ENCODE measurements at regions not wholly inside any gene's neighbourhood (a gene's known extent, or its start where the extent isn't known, plus 50 kb on each side); places are given as distances from the start of the nearest gene placed in this dataset.

DNA sequence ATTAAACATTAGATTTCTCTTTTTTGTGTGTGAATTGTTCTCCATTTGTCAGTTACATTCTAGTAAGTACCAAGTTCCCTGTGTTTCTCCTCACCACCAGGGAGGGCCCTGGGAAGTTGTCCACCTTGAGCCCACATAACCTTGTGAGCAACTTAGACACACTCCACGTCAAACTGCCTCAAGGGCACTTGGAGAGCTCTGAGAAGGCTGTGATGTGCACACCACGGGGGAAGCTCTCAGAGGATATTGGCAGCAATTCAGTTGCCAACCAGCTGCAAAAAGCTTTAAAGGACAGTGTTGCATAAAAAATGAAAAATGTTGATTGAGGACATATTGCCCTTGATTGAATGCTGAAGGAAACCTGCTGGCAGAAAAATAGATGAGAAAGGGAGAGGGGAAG is 743.6 kb downstream of the RNF144A start:
- WGBS (ENCODE audit: extremely low coverage, insufficient coverage, insufficient read length), result no CpG with 5 or more reads among the region's 2 CpGs
- Histone ChIP-seq H4K8ac (ENCODE audit: low read depth, low read length) (no peak overlapping the region), H2BK12ac (ENCODE audit: low read length) (no peak overlapping the region), H3K9me3 (ENCODE audit: insufficient read depth, low read depth, low read length) (no peaks in the 10 kb centered on the region), H3K27ac (ENCODE audit: low read depth, low read length) (no peak overlapping the region), H3K18ac (ENCODE audit: low read length) (no peak overlapping the region), H3K14ac (ENCODE audit: low read length) (no peak overlapping the region), H3K36me3 (ENCODE audit: control insufficient read depth in 1 of 2, insufficient read depth in 2 of 2, low read length in 2 of 2) (no peaks in the 10 kb centered on the region), H4K91ac (ENCODE audit: low read depth, low read length) (no peak overlapping the region), H2BK5ac (ENCODE audit: low read depth, low read length, poor library complexity) (no peak overlapping the region), H3K4me1 (ENCODE audit: control insufficient read depth in 1 of 2, insufficient read depth in 2 of 2, low read length in 2 of 2) (no peaks in the 10 kb centered on the region), H3K23ac (ENCODE audit: low read length) (no peak overlapping the region), H3K4me3 (ENCODE audit: low read depth, low read length) (no peak overlapping the region), H2AFZ (ENCODE audit: insufficient read depth, low read length, poor library complexity) (no peak overlapping the region), H4K12ac (ENCODE audit: low read depth, low read length) (no peak overlapping the region), H2AK5ac (ENCODE audit: low read length) (no peak overlapping the region), H3K79me1 (ENCODE audit: low read length) (no peaks in the 10 kb centered on the region), H3K27me3 (ENCODE audit: insufficient read depth, low read length) (no peaks in the 10 kb centered on the region), H3K79me2 (ENCODE audit: control insufficient read depth, insufficient read depth, low read length, poor library complexity) (no peaks in the 10 kb centered on the region), H3K4ac (ENCODE audit: low read depth, low read length) (no peak overlapping the region), H3K4me2 (ENCODE audit: low read length) (no peak overlapping the region), H2BK120ac (ENCODE audit: insufficient read depth, low read length, poor library complexity) (no peak overlapping the region), H3K9ac (ENCODE audit: low read length) (no peak overlapping the region)
- DNase-seq, result no peak

DNA sequence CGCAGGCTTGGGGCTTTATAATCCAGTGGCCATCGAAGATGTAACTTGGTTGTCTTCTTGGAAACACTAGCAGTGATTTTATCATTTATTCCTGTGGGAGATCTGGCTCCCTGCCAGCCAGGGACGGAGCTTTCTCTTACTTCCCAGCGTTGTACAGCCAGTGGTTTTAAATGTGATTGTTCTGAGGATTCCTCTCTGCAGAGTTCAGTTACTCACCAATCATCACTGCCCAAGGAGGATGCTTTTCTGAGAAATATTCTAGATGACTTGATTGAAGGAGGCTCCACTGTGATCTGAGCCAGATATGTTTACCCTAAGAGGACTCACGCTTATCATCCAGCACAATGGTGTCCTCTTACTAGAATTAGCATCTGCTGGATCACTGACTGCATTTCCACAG is 744.3 kb downstream of the RNF144A start:
- H4K8ac ChIP-seq (ENCODE audit: low read depth, low read length), result no peak overlapping the region
- no peak overlapping the region for H3K18ac ChIP-seq (ENCODE audit: low read length)
- H3K36me3 ChIP-seq (ENCODE audit: control insufficient read depth in 1 of 2, insufficient read depth in 2 of 2, low read length in 2 of 2), result no peaks in the 10 kb centered on the region
- H2BK5ac ChIP-seq (ENCODE audit: low read depth, low read length, poor library complexity), result no peak overlapping the region
- H2BK12ac ChIP-seq (ENCODE audit: low read length), result no peak overlapping the region
- WGBS (ENCODE audit: extremely low coverage, insufficient coverage, insufficient read length), result no CpG with 5 or more reads among the region's 5 CpGs
- no peak overlapping the region for H2AFZ ChIP-seq (ENCODE audit: insufficient read depth, low read length, poor library complexity)
- H3K23ac ChIP-seq (ENCODE audit: low read length), result no peak overlapping the region
- H2AK5ac ChIP-seq (ENCODE audit: low read length), result no peak overlapping the region
- no peak overlapping the region for H3K27ac ChIP-seq (ENCODE audit: low read depth, low read length)
- no peak overlapping the region for H4K91ac ChIP-seq (ENCODE audit: low read depth, low read length)
- H3K9me3 ChIP-seq (ENCODE audit: insufficient read depth, low read depth, low read length), result no peaks in the 10 kb centered on the region
- no peak overlapping the region for H3K4ac ChIP-seq (ENCODE audit: low read depth, low read length)
- no peak overlapping the region for H3K4me2 ChIP-seq (ENCODE audit: low read length)
- no peaks in the 10 kb centered on the region for H3K4me1 ChIP-seq (ENCODE audit: control insufficient read depth in 1 of 2, insufficient read depth in 2 of 2, low read length in 2 of 2)
- no peak overlapping the region for H2BK120ac ChIP-seq (ENCODE audit: insufficient read depth, low read length, poor library complexity)
- H3K9ac ChIP-seq (ENCODE audit: low read length), result no peak overlapping the region
- no peak overlapping the region for H3K4me3 ChIP-seq (ENCODE audit: low read depth, low read length)
- no peaks in the 10 kb centered on the region for H3K27me3 ChIP-seq (ENCODE audit: insufficient read depth, low read length)
- no peak for DNase-seq
- H4K12ac ChIP-seq (ENCODE audit: low read depth, low read length), result no peak overlapping the region
- no peak overlapping the region for H3K14ac ChIP-seq (ENCODE audit: low read length)
- no peaks in the 10 kb centered on the region for H3K79me2 ChIP-seq (ENCODE audit: control insufficient read depth, insufficient read depth, low read length, poor library complexity)
- H3K79me1 ChIP-seq (ENCODE audit: low read length), result no peaks in the 10 kb centered on the region

DNA sequence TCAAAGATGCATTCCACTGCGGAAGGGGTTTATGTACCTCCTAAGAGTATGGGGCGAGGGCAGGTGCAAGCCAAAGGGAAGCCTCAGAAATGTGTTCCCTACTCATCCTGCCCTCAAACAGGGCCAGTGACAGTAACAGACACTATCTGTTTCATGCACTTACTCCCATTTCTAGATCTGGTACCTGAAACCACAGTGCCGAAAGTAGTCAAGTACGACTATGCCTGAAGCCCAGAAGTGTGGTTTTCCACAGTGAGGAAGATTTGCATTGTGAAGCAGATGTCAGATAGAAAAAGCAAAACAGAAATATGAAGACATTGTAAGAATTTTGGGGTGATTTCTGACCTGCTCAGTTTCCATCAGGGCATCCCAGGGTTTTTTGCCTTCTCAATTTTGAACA is 748.7 kb downstream of the RNF144A start:
- Histone ChIP-seq H3K4me2 (ENCODE audit: low read length) (no peak overlapping the region), H3K79me2 (ENCODE audit: control insufficient read depth, insufficient read depth, low read length, poor library complexity) (no peaks in the 10 kb centered on the region), H3K9me3 (ENCODE audit: insufficient read depth, low read depth, low read length) (no peaks in the 10 kb centered on the region), H2AFZ (ENCODE audit: insufficient read depth, low read length, poor library complexity) (no peak overlapping the region), H3K4me1 (ENCODE audit: control insufficient read depth in 1 of 2, insufficient read depth in 2 of 2, low read length in 2 of 2) (no peaks in the 10 kb centered on the region), H4K8ac (ENCODE audit: low read depth, low read length) (no peak overlapping the region), H3K18ac (ENCODE audit: low read length) (no peak overlapping the region), H3K27ac (ENCODE audit: low read depth, low read length) (no peak overlapping the region), H3K27me3 (ENCODE audit: insufficient read depth, low read length) (no peaks in the 10 kb centered on the region), H3K36me3 (ENCODE audit: control insufficient read depth in 1 of 2, insufficient read depth in 2 of 2, low read length in 2 of 2) (no peaks in the 10 kb centered on the region), H2BK5ac (ENCODE audit: low read depth, low read length, poor library complexity) (no peak overlapping the region), H2AK5ac (ENCODE audit: low read length) (no peak overlapping the region), H3K14ac (ENCODE audit: low read length) (no peak overlapping the region), H3K23ac (ENCODE audit: low read length) (no peak overlapping the region), H3K4me3 (ENCODE audit: low read depth, low read length) (no peak overlapping the region), H2BK120ac (ENCODE audit: insufficient read depth, low read length, poor library complexity) (no peak overlapping the region), H4K91ac (ENCODE audit: low read depth, low read length) (no peak overlapping the region), H3K4ac (ENCODE audit: low read depth, low read length) (no peak overlapping the region), H3K9ac (ENCODE audit: low read length) (no peak overlapping the region), H2BK12ac (ENCODE audit: low read length) (no peak overlapping the region), H3K79me1 (ENCODE audit: low read length) (no peaks in the 10 kb centered on the region), H4K12ac (ENCODE audit: low read depth, low read length) (no peak overlapping the region)
- DNase-seq, result no peak
- no CpG with 5 or more reads among the region's 4 CpGs for WGBS (ENCODE audit: extremely low coverage, insufficient coverage, insufficient read length)

DNA sequence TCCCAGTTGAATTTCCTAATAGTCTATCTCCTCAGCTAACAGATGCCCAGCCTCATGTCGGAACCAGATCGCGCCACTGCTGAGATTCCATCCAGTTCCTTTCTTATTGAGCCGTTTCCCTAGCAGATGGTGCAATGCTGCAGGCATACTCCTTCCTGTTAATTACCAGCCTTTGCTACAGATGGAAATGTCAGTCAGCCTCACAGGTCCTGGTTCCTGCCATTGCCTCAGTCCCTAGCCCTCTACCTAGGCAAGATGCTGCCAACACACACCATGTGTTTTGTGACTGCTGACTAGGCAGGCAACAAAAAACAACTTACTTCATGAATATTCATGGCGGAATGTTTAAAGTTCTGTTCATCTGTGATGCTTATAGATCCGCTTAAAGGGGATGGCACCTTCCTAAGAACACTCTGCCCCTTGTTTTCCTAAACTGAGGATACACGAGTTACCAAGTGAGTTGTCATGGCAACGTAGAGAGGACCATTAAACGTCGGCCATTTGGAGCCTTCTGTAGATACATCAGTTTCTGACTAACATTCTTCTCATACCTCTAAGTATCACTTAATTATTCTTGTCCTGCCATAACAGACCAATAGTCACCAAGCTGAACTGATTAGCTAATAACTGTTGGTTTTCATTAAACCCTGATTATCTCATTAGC is 749.5 kb downstream of the RNF144A start:
- H3K18ac ChIP-seq (ENCODE audit: low read length), result no peak overlapping the region
- H3K4ac ChIP-seq (ENCODE audit: low read depth, low read length), result no peak overlapping the region
- H2BK120ac ChIP-seq (ENCODE audit: insufficient read depth, low read length, poor library complexity), result no peak overlapping the region
- no peaks in the 10 kb centered on the region for H3K79me2 ChIP-seq (ENCODE audit: control insufficient read depth, insufficient read depth, low read length, poor library complexity)
- no peak overlapping the region for H4K12ac ChIP-seq (ENCODE audit: low read depth, low read length)
- H3K9ac ChIP-seq (ENCODE audit: low read length), result no peak overlapping the region
- WGBS (ENCODE audit: extremely low coverage, insufficient coverage, insufficient read length), result no CpG with 5 or more reads among the region's 10 CpGs
- H2AFZ ChIP-seq (ENCODE audit: insufficient read depth, low read length, poor library complexity), result no peak overlapping the region
- H2BK5ac ChIP-seq (ENCODE audit: low read depth, low read length, poor library complexity), result no peak overlapping the region
- H4K8ac ChIP-seq (ENCODE audit: low read depth, low read length), result no peak overlapping the region
- H2AK5ac ChIP-seq (ENCODE audit: low read length), result no peak overlapping the region
- H3K79me1 ChIP-seq (ENCODE audit: low read length), result no peaks in the 10 kb centered on the region
- no peak overlapping the region for H4K91ac ChIP-seq (ENCODE audit: low read depth, low read length)
- no peak overlapping the region for H2BK12ac ChIP-seq (ENCODE audit: low read length)
- no peak for DNase-seq
- H3K4me3 ChIP-seq (ENCODE audit: low read depth, low read length), result no peak overlapping the region
- no peak overlapping the region for H3K4me2 ChIP-seq (ENCODE audit: low read length)
- no peaks in the 10 kb centered on the region for H3K36me3 ChIP-seq (ENCODE audit: control insufficient read depth in 1 of 2, insufficient read depth in 2 of 2, low read length in 2 of 2)
- no peaks in the 10 kb centered on the region for H3K9me3 ChIP-seq (ENCODE audit: insufficient read depth, low read depth, low read length)
- H3K27ac ChIP-seq (ENCODE audit: low read depth, low read length), result no peak overlapping the region
- H3K27me3 ChIP-seq (ENCODE audit: insufficient read depth, low read length), result no peaks in the 10 kb centered on the region
- no peak overlapping the region for H3K14ac ChIP-seq (ENCODE audit: low read length)
- H3K4me1 ChIP-seq (ENCODE audit: control insufficient read depth in 1 of 2, insufficient read depth in 2 of 2, low read length in 2 of 2), result no peaks in the 10 kb centered on the region
- H3K23ac ChIP-seq (ENCODE audit: low read length), result no peak overlapping the region

Measured in trophoblast cell (in vitro differentiated cells and primary cell).